Esophagus muscularis mucosa (tissue), 4 donors: ENCODE measurements at regions not wholly inside any gene's neighbourhood (a gene's known extent, or its start where the extent isn't known, plus 50 kb on each side); places are given as distances from the start of the nearest gene placed in this dataset.

Experiments used
- CTCF ChIP-seq, 3 experiments: fragments of 200-600 bp in 2 of 3; fragments of 450-650 bp in 1 of 3; sonication (generic) in 2 of 3; IDR thresholded peaks; one replicate each; pipeline ENCODE4 v1.5.1; 2017 to 2019; ENCODE audit warnings: antibody characterized with exemption in 3 of 3, mild to moderate bottlenecking in 2 of 3, moderate library complexity in 1 of 3
- EP300 ChIP-seq: sonication (generic); formaldehyde crosslinking; IDR thresholded peaks from one replicate; pipeline ENCODE4 v1.6.1; 2017; ENCODE audit warnings: antibody characterized with exemption
- POLR2A ChIP-seq: fragments of 450-650 bp; IDR thresholded peaks from one replicate; pipeline ENCODE4 v1.6.1; 2017; ENCODE audit warnings: antibody characterized with exemption, moderate library complexity, mild to moderate bottlenecking, low read depth
- POLR2AphosphoS5 ChIP-seq, 2 donors: sonication (generic); formaldehyde crosslinking; IDR thresholded peaks; one replicate each; pipeline ENCODE4 v1.6.1; 2017; ENCODE audit warnings: antibody characterized with exemption in 2 of 2

GRCh38 chr2:239585422-239585821 lies 184.6 kb upstream of the HDAC4 start:
- TF ChIP-seq CTCF (IDR thresholded peaks at IDR 0.05), result no peak
- no peak for TF ChIP-seq POLR2AphosphoS5 (IDR thresholded peaks at IDR 0.05)
- no peak for TF ChIP-seq POLR2A
- TF ChIP-seq EP300, result no peak
